ENCODE measurements at regions not wholly inside any gene's neighbourhood (a gene's known extent, or its start where the extent isn't known, plus 50 kb on each side); places are given as distances from the start of the nearest gene placed in this dataset.

- WGBS, 2 experiments (ENCODE audit: insufficient coverage in 1 of 2, insufficient read length in 1 of 2): 94 to 100% methylated on average over 2 of the region's 2 CpGs
These were observed 172.4 kb upstream of the PLXNC1 start for GRCh38 chr12:93976024-93976423.

GRCh38 chr12:93977081-93977480, 171.3 kb upstream of the PLXNC1 start:
- Mint-ChIP-seq H3K4me3 (no peak overlapping the region), H3K27ac (no peak overlapping the region), H3K27me3 (ENCODE audit: insufficient read depth) (peaks cover 35% of the 10 kb centered on the region), H3K36me3 (ENCODE audit: low read depth) (no peaks in the 10 kb centered on the region), H3K9me3 (no peaks in the 10 kb centered on the region), H3K4me1 (peaks cover 17% of the 10 kb centered on the region)
- TF ChIP-seq CTCF (conservative IDR thresholded peaks at IDR 0.05): no peak
- no peaks in the 10 kb centered on the region for H3K36me3 ChIP-seq (ENCODE audit: control insufficient read depth, insufficient read depth, low read length)
- DNase-seq: no peak
- no peak overlapping the region for H3K27ac ChIP-seq (ENCODE audit: low read depth, low read length)
- peaks cover 21% of the 10 kb centered on the region for H3K27me3 ChIP-seq (ENCODE audit: control insufficient read depth, insufficient read depth, low read length, poor library complexity, severe bottlenecking)
- no peak overlapping the region for H3K4me3 ChIP-seq (ENCODE audit: low read length)
- WGBS, 2 experiments (ENCODE audit: insufficient coverage in 1 of 2, insufficient read length in 1 of 2): 86 to 100% methylated on average over 1 to 3 of the region's 3 CpGs
- no peaks in the 10 kb centered on the region for H3K9me3 ChIP-seq (ENCODE audit: control insufficient read depth, low read length)
- peaks cover 12% of the 10 kb centered on the region for H3K4me1 ChIP-seq (ENCODE audit: control insufficient read depth, insufficient read depth, low read length)
- no peak overlapping the region for H3K9ac ChIP-seq (ENCODE audit: extremely low read depth, low read length, poor library complexity, severe bottlenecking)

More at GRCh38 chr12:93976024-93976423, 172.4 kb upstream of the PLXNC1 start:
- Histone ChIP-seq H3K9me3 (ENCODE audit: control insufficient read depth, low read length) (peaks cover 7% of the 10 kb centered on the region), H3K27me3 (ENCODE audit: control insufficient read depth, insufficient read depth, low read length, poor library complexity, severe bottlenecking) (peaks cover 21% of the 10 kb centered on the region), H3K9ac (ENCODE audit: extremely low read depth, low read length, poor library complexity, severe bottlenecking) (no peak overlapping the region), H3K4me1 (ENCODE audit: control insufficient read depth, insufficient read depth, low read length) (peaks cover 12% of the 10 kb centered on the region), H3K4me3 (ENCODE audit: low read length) (no peak overlapping the region), H3K36me3 (ENCODE audit: control insufficient read depth, insufficient read depth, low read length) (no peaks in the 10 kb centered on the region), H3K27ac (ENCODE audit: low read depth, low read length) (no peak overlapping the region)
- no peak for DNase-seq
- Mint-ChIP-seq H3K27ac (no peak overlapping the region), H3K4me1 (peaks cover 14% of the 10 kb centered on the region), H3K36me3 (ENCODE audit: low read depth) (no peaks in the 10 kb centered on the region), H3K9me3 (peaks cover 1% of the 10 kb centered on the region), H3K27me3 (ENCODE audit: insufficient read depth) (peaks cover 24% of the 10 kb centered on the region), H3K4me3 (no peak overlapping the region)
- no peak for TF ChIP-seq CTCF (conservative IDR thresholded peaks at IDR 0.05)

GRCh38 chr12:93978553-93978952, 169.8 kb upstream of the PLXNC1 start:
- H3K27ac ChIP-seq (ENCODE audit: low read depth, low read length): no peak overlapping the region
- no peak overlapping the region for H3K4me3 Mint-ChIP-seq
- H3K9me3 Mint-ChIP-seq: no peaks in the 10 kb centered on the region
- H3K36me3 Mint-ChIP-seq (ENCODE audit: low read depth): no peaks in the 10 kb centered on the region
- no peaks in the 10 kb centered on the region for H3K36me3 ChIP-seq (ENCODE audit: control insufficient read depth, insufficient read depth, low read length)
- no peak for TF ChIP-seq CTCF (conservative IDR thresholded peaks at IDR 0.05)
- H3K4me1 Mint-ChIP-seq: peaks cover 22% of the 10 kb centered on the region
- H3K9me3 ChIP-seq (ENCODE audit: control insufficient read depth, low read length): no peaks in the 10 kb centered on the region
- H3K27me3 ChIP-seq (ENCODE audit: control insufficient read depth, insufficient read depth, low read length, poor library complexity, severe bottlenecking): peaks cover 21% of the 10 kb centered on the region
- peaks cover 31% of the 10 kb centered on the region for H3K27me3 Mint-ChIP-seq (ENCODE audit: insufficient read depth)
- no peak overlapping the region for H3K4me3 ChIP-seq (ENCODE audit: low read length)
- H3K4me1 ChIP-seq (ENCODE audit: control insufficient read depth, insufficient read depth, low read length): peaks cover 12% of the 10 kb centered on the region
- WGBS, 2 experiments (ENCODE audit: insufficient coverage in 1 of 2, insufficient read length in 1 of 2): 97 to 100% methylated on average over 1 of the region's 1 CpG
- H3K9ac ChIP-seq (ENCODE audit: extremely low read depth, low read length, poor library complexity, severe bottlenecking): no peak overlapping the region
- no peak overlapping the region for H3K27ac Mint-ChIP-seq
- no peak for DNase-seq

Measured in endodermal cell (in vitro differentiated cells).